Dedifferentiated amniotic fluid mesenchymal stem cell (primary cell): ENCODE measurements at regions not wholly inside any gene's neighbourhood (a gene's known extent, or its start where the extent isn't known, plus 50 kb on each side); places are given as distances from the start of the nearest gene placed in this dataset.
A peak's percentile ranks its signal among the peaks of the same experiment; 100 is the strongest.

Source experiments
- DNase-seq: peaks from one replicate; pipeline ENCODE4 v3.0.0-alpha.2; 2016; ENCODE audit errors: extremely low spot score

- peak; percentile 70 for DNase-seq
These were observed 129.8 kb downstream of the SATB1 start for GRCh38 chr3:18295171-18295920.

- DNase-seq, result no peak
These were observed 135.0 kb downstream of the SATB1 start for GRCh38 chr3:18290157-18290556.

- DNase-seq, result no peak
These were observed 136.9 kb downstream of the SATB1 start for GRCh38 chr3:18288243-18288642.

- DNase-seq, result no peak
These were observed 140.4 kb downstream of the SATB1 start for GRCh38 chr3:18284716-18285115.

GRCh38 chr3:18283680-18284079 lies 141.5 kb downstream of the SATB1 start:
- no peak for DNase-seq

GRCh38 chr3:18282507-18282906 lies 142.6 kb downstream of the SATB1 start:
- no peak for DNase-seq

GRCh38 chr3:18279226-18279737 lies 145.9 kb downstream of the SATB1 start:
- DNase-seq, result no peak

GRCh38 chr3:18264853-18265252 lies 160.3 kb downstream of the SATB1 start:
- DNase-seq, result no peak

GRCh38 chr3:18264361-18264760 lies 160.8 kb downstream of the SATB1 start:
- DNase-seq, result no peak

- DNase-seq, result no peak
These were observed 166.6 kb downstream of the SATB1 start for GRCh38 chr3:18258492-18258891.

- no peak for DNase-seq
These were observed 172.6 kb downstream of the SATB1 start for GRCh38 chr3:18252578-18252977.

GRCh38 chr3:18250991-18251390 lies 174.1 kb downstream of the SATB1 start:
- DNase-seq, result no peak

- DNase-seq, result no peak
These were observed 176.0 kb downstream of the SATB1 start for GRCh38 chr3:18249126-18249525.

- no peak for DNase-seq
These were observed 177.3 kb downstream of the SATB1 start for GRCh38 chr3:18247776-18248310.

GRCh38 chr3:18247139-18247695 lies 177.9 kb downstream of the SATB1 start:
- DNase-seq, result no peak

- DNase-seq, result no peak
These were observed 178.6 kb downstream of the SATB1 start for GRCh38 chr3:18246336-18247060.

GRCh38 chr3:18245721-18246120 lies 179.4 kb downstream of the SATB1 start:
- no peak for DNase-seq

GRCh38 chr3:18241837-18242236 lies 183.3 kb downstream of the SATB1 start:
- DNase-seq, result no peak

GRCh38 chr3:18239674-18240073 lies 185.5 kb downstream of the SATB1 start:
- DNase-seq, result no peak

GRCh38 chr3:18238746-18239331 lies 186.3 kb downstream of the SATB1 start:
- no peak for DNase-seq

GRCh38 chr3:18238332-18238731 lies 186.8 kb downstream of the SATB1 start:
- no peak for DNase-seq
